T-cell (primary cell): ENCODE measurements at regions not wholly inside any gene's neighbourhood (a gene's known extent, or its start where the extent isn't known, plus 50 kb on each side); places are given as distances from the start of the nearest gene placed in this dataset.

Experiments used
- ATAC-seq, 4 experiments: fragments of 200-7000 bp in 3 of 4; fragments of 150-1000 bp in 1 of 4; cut with Tn5 transposase; replicated peaks in 1 of 4; 1 replicate in 3 of 4; 2 replicates in 1 of 4; pipeline ENCODE4 v1.10.0; 2021; ENCODE audit warnings: moderate library complexity in 3 of 4, mild to moderate bottlenecking in 2 of 4, moderate number of reproducible peaks in 1 of 4
- CTCF ChIA-PET, 2 donors: fragments of 300-600 bp; sonication (Branson Sonifier 250); formaldehyde crosslinking; loops; one replicate each; lab custom pipeline; 2022; ENCODE audit warnings: antibody characterized with exemption in 2 of 2; lab: Charles Lee
- POLR2A ChIA-PET, 2 donors: fragments of 300-600 bp; sonication (Branson Sonifier 250); formaldehyde crosslinking; loops; one replicate each; lab custom pipeline; 2022; ENCODE audit warnings: antibody characterized with exemption in 2 of 2; lab: Charles Lee
- DNase-seq, 35 experiments: peaks; one replicate each; pipeline versions ENCODE4 v3.0.0 to v3.0.0-alpha.2; 2013 to 2023
- H3K27ac ChIP-seq: one replicate; pipeline ENCODE4 v1.5.1; 2013; ENCODE audit warnings: low read length
- H3K27me3 ChIP-seq, 2 experiments: replicated peaks in 1 of 2; 1 replicate in 1 of 2; 2 replicates in 1 of 2; pipeline versions ENCODE4 v1.6.1 to v1.7.0; 2013; ENCODE audit warnings: low read length in 1 of 2, mixed read lengths in 1 of 2; ENCODE audit not compliant: control insufficient read depth in 2 of 2, insufficient read depth in 2 of 2; ENCODE audit errors: extremely low read depth in 1 of 2
- H3K36me3 ChIP-seq, 2 donors: 1 replicate in 1 of 2; 2 replicates in 1 of 2; pipeline versions ENCODE4 v1.6.1 to v1.7.0; 2013; ENCODE audit warnings: low read length in 1 of 2; ENCODE audit not compliant: control insufficient read depth in 2 of 2, insufficient read depth in 1 of 2; ENCODE audit errors: extremely low read depth in 1 of 2
- H3K4me1 ChIP-seq, 2 experiments: 1 replicate in 1 of 2; 2 replicates in 1 of 2; pipeline versions ENCODE4 v1.6.1 to v1.7.0; 2013; ENCODE audit warnings: low read length in 2 of 2, mixed read lengths in 1 of 2; ENCODE audit not compliant: insufficient read depth in 2 of 2, control insufficient read depth in 1 of 2; ENCODE audit errors: extremely low read depth in 1 of 2
- H3K4me3 ChIP-seq, 2 donors: 1 replicate in 1 of 2; 2 replicates in 1 of 2; pipeline versions ENCODE4 v1.5.1 to v1.7.0; 2013; ENCODE audit warnings: mild to moderate bottlenecking in 2 of 2, low read length in 1 of 2, moderate library complexity in 1 of 2; ENCODE audit not compliant: control insufficient read depth in 1 of 2; ENCODE audit errors: extremely low read depth in 1 of 2
- H3K9me3 ChIP-seq: 2 replicates; pipeline ENCODE4 v1.7.0; 2013
- H3K27ac Mint-ChIP-seq, 2 donors: one replicate each; pipeline ENCODE4 v1.8.0; 2020 to 2021; ENCODE audit warnings: mild to moderate bottlenecking in 2 of 2, mixed read lengths in 2 of 2
- H3K27me3 Mint-ChIP-seq, 2 donors: one replicate each; pipeline ENCODE4 v1.8.0; 2021 to 2022; ENCODE audit warnings: mixed read lengths in 2 of 2
- H3K36me3 Mint-ChIP-seq: one replicate; pipeline ENCODE4 v1.8.0; 2021; ENCODE audit warnings: mixed read lengths
- H3K4me1 Mint-ChIP-seq, 3 donors: one replicate each; pipeline ENCODE4 v1.8.0; 2020 to 2022; ENCODE audit warnings: mixed read lengths in 3 of 3, mild to moderate bottlenecking in 1 of 3
- H3K4me3 Mint-ChIP-seq, 3 donors: one replicate each; pipeline ENCODE4 v1.8.0; 2020 to 2022; ENCODE audit warnings: mild to moderate bottlenecking in 3 of 3, mixed read lengths in 3 of 3, moderate library complexity in 3 of 3
- H3K9me3 Mint-ChIP-seq, 3 donors: one replicate each; pipeline ENCODE4 v1.8.0; 2020 to 2022; ENCODE audit warnings: mixed read lengths in 3 of 3
- WGBS: methylation state at CpG from one replicate; pipeline ENCODE4 v1.1.5; 2013; ENCODE audit warnings: missing lambda C conversion rate; ENCODE audit not compliant: insufficient coverage; 5-methylcytosine and 5-hydroxymethylcytosine counted together

- no peak overlapping the region for H3K4me3 ChIP-seq
- WGBS, result 96% methylated on average over 4 of the region's 4 CpGs
- H3K36me3 ChIP-seq, result no peaks in the 10 kb centered on the region
- H3K27ac ChIP-seq, result no peak overlapping the region
- H3K27ac Mint-ChIP-seq, result no peak overlapping the region
- ChIA-PET CTCF (no interaction called here), POLR2A (no interaction called here)
- peaks cover 0 to 2% of the 10 kb centered on the region in 2 experiments for H3K27me3 ChIP-seq
- H3K9me3 Mint-ChIP-seq, result peaks cover under 1 to 5% (median 1%) of the 10 kb centered on the region in 3 donors
- no peaks in the 10 kb centered on the region for H3K36me3 Mint-ChIP-seq
- H3K4me3 Mint-ChIP-seq, result no peak overlapping the region
- no peaks in the 10 kb centered on the region for H3K4me1 Mint-ChIP-seq
- no peak for ATAC-seq
- no peaks in the 10 kb centered on the region for H3K4me1 ChIP-seq
- no peak for DNase-seq
- H3K27me3 Mint-ChIP-seq, result peaks cover 3 to 6% of the 10 kb centered on the region in 2 donors
- H3K9me3 ChIP-seq, result no peaks in the 10 kb centered on the region
These were observed 235.7 kb upstream of the HAND2 start for GRCh38 chr4:173765751-173766150.

GRCh38 chr4:173763389-173763788 is 233.4 kb upstream of the HAND2 start:
- Histone ChIP-seq H3K9me3 (no peaks in the 10 kb centered on the region), H3K27me3 (peaks cover 0 to 2% of the 10 kb centered on the region in 2 experiments), H3K36me3 (no peaks in the 10 kb centered on the region), H3K4me1 (no peaks in the 10 kb centered on the region), H3K4me3 (no peak overlapping the region), H3K27ac (no peak overlapping the region)
- CTCF ChIA-PET, result no interaction called here
- 94% methylated on average over 3 of the region's 4 CpGs for WGBS
- no peaks in the 10 kb centered on the region for H3K4me1 Mint-ChIP-seq
- H3K9me3 Mint-ChIP-seq, result no peaks in the 10 kb centered on the region
- peaks cover 3 to 6% of the 10 kb centered on the region in 2 donors for H3K27me3 Mint-ChIP-seq
- H3K36me3 Mint-ChIP-seq, result no peaks in the 10 kb centered on the region
- DNase-seq (no peak), ATAC-seq (no peak)
- H3K27ac Mint-ChIP-seq, result no peak overlapping the region
- POLR2A ChIA-PET, result no interaction called here
- no peak overlapping the region for H3K4me3 Mint-ChIP-seq

GRCh38 chr4:173761938-173762337 is 231.9 kb upstream of the HAND2 start:
- DNase-seq, result no peak
- Histone ChIP-seq H3K27ac (no peak overlapping the region), H3K4me3 (no peak overlapping the region), H3K4me1 (no peaks in the 10 kb centered on the region), H3K36me3 (no peaks in the 10 kb centered on the region), H3K9me3 (no peaks in the 10 kb centered on the region), H3K27me3 (peaks cover 0 to 2% of the 10 kb centered on the region in 2 experiments)
- WGBS, result 78% methylated on average over 4 of the region's 5 CpGs
- no peak overlapping the region for H3K27ac Mint-ChIP-seq
- no peaks in the 10 kb centered on the region for H3K36me3 Mint-ChIP-seq
- ChIA-PET POLR2A (no interaction called here), CTCF (no interaction called here)
- H3K4me1 Mint-ChIP-seq, result no peaks in the 10 kb centered on the region
- no peak overlapping the region for H3K4me3 Mint-ChIP-seq
- ATAC-seq, result no peak
- H3K9me3 Mint-ChIP-seq, result no peaks in the 10 kb centered on the region
- H3K27me3 Mint-ChIP-seq, result peaks cover 3 to 6% of the 10 kb centered on the region in 2 donors

- ATAC-seq (no peak), DNase-seq (no peak)
- ChIA-PET POLR2A (no interaction called here), CTCF (no interaction called here)
- Mint-ChIP-seq H3K4me3 (no peak overlapping the region), H3K27me3 (peaks cover 3 to 6% of the 10 kb centered on the region in 2 donors), H3K4me1 (no peaks in the 10 kb centered on the region), H3K9me3 (no peaks in the 10 kb centered on the region), H3K36me3 (no peaks in the 10 kb centered on the region), H3K27ac (no peak overlapping the region)
- H3K27me3 ChIP-seq, result peaks cover 0 to 2% of the 10 kb centered on the region in 2 experiments
- no peak overlapping the region for H3K4me3 ChIP-seq
- H3K27ac ChIP-seq, result no peak overlapping the region
- H3K4me1 ChIP-seq, result no peaks in the 10 kb centered on the region
- 88% methylated on average over 3 of the region's 5 CpGs for WGBS
- H3K9me3 ChIP-seq, result no peaks in the 10 kb centered on the region
- H3K36me3 ChIP-seq, result no peaks in the 10 kb centered on the region
These were observed 231.2 kb upstream of the HAND2 start for GRCh38 chr4:173761236-173761635.

GRCh38 chr4:173758132-173758531 is 228.1 kb upstream of the HAND2 start:
- ChIA-PET POLR2A (interaction anchor here in 1 of 2 donors (0.6 kb wide), 1 partner anchor 34 kb away, joined by 3 read pairs; no protein-coding TSS in a partner anchor), CTCF (no interaction called here)
- Histone ChIP-seq H3K27ac (no peak overlapping the region), H3K36me3 (no peaks in the 10 kb centered on the region), H3K9me3 (no peaks in the 10 kb centered on the region), H3K27me3 (peaks cover 0 to 2% of the 10 kb centered on the region in 2 experiments), H3K4me1 (no peaks in the 10 kb centered on the region), H3K4me3 (no peak overlapping the region)
- no peaks in the 10 kb centered on the region for H3K36me3 Mint-ChIP-seq
- no peaks in the 10 kb centered on the region for H3K9me3 Mint-ChIP-seq
- WGBS, result no CpG with 5 or more reads among the region's 1 CpG
- peaks cover 3 to 6% of the 10 kb centered on the region in 2 donors for H3K27me3 Mint-ChIP-seq
- no peak for DNase-seq
- ATAC-seq, result no peak
- H3K27ac Mint-ChIP-seq, result no peak overlapping the region
- no peaks in the 10 kb centered on the region for H3K4me1 Mint-ChIP-seq
- no peak overlapping the region for H3K4me3 Mint-ChIP-seq

GRCh38 chr4:173753408-173753807 is 223.4 kb upstream of the HAND2 start:
- Mint-ChIP-seq H3K9me3 (peaks cover 0 to 4% (median 0%) of the 10 kb centered on the region in 3 donors), H3K36me3 (no peaks in the 10 kb centered on the region), H3K27ac (no peak overlapping the region), H3K4me3 (no peak overlapping the region), H3K4me1 (no peaks in the 10 kb centered on the region), H3K27me3 (peaks cover 0 to 4% of the 10 kb centered on the region in 2 donors)
- POLR2A ChIA-PET, result no interaction called here
- Histone ChIP-seq H3K27ac (no peak overlapping the region), H3K4me3 (no peak overlapping the region), H3K27me3 (no peaks in the 10 kb centered on the region), H3K4me1 (no peaks in the 10 kb centered on the region), H3K9me3 (no peaks in the 10 kb centered on the region), H3K36me3 (no peaks in the 10 kb centered on the region)
- CTCF ChIA-PET, result interaction anchor here in 1 of 2 donors (0.6 kb wide), 1 partner anchor 731 kb away, joined by 3 read pairs; no protein-coding TSS in a partner anchor
- ATAC-seq, result no peak
- no CpG with 5 or more reads among the region's 1 CpG for WGBS
- no peak for DNase-seq
